GM12874 (cell line): ENCODE measurements at regions not wholly inside any gene's neighbourhood (a gene's known extent, or its start where the extent isn't known, plus 50 kb on each side); places are given as distances from the start of the nearest gene placed in this dataset.

Experiments used
- CTCF ChIP-seq: IDR thresholded peaks from 2 replicates; pipeline ENCODE4 v1.5.1; 2011; ENCODE audit warnings: low read depth, mild to moderate bottlenecking, control low read depth, low read length, moderate library complexity; ENCODE audit not compliant: insufficient read depth

DNA sequence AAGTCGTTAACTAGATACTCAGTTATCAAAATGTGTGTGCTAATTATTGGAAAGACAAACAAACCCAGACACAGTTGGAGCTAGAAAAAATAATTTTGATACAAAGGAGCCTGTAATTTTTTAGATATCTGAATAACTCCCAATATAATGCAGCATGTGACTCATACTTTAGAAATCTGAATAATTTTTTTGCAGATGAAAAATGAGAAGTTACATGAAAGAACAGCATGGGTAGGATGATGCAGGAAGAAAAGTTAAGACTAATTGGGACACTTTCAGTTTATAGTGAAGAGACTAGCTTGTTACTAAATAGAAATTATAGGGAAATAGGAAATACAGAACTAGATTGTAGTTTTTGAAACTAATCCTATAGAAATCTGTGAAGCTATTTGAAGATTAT is 945.8 kb downstream of the CBLN2 start:
- TF ChIP-seq CTCF, result no peak

GRCh38 chr18:71597219-71597618 is 946.9 kb downstream of the CBLN2 start:
- no peak for TF ChIP-seq CTCF

GRCh38 chr18:71583252-71583651 is 960.9 kb downstream of the CBLN2 start:
- TF ChIP-seq CTCF, result no peak

DNA sequence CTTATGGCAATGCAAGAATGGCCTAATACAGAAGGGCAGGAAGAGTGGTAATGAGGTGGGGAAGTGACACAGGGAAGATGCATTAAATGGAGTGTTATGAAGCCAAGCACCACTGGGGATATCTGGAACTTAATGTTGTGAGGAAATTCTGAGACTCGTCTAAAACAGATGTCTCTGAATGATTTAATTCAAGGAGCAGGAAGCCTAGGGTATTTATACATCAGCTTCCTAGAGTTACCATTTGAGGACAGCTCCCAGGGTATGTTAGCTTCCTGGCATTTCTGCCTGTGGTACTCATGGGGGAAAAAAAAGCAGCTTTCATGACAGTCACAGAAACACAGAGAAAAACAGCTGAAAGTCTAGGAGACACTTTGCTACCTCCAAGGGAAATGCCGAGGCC is 989.5 kb downstream of the CBLN2 start:
- no peak for TF ChIP-seq CTCF

DNA sequence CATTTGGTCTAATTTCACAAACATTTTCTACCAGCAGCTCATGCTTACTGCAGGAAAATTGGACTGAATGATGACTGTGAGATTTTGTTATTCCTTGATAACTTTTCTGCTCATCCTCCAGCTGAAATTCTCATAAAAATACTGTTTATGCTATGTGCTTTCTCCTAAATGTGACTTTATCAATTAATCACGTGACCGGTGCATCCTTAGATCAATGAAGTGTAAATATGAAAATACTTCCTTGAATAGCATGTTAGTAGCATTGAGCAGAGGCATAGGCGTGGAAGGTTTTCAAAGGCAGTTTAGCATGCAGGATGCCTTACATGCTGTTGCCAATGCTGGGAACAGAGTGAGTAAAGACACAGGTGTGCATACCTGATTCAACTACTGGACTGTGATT is 1002.5 kb downstream of the CBLN2 start:
- TF ChIP-seq CTCF, result no peak

GRCh38 chr18:71529703-71530303 is 1014.3 kb downstream of the CBLN2 start:
- no peak for TF ChIP-seq CTCF

DNA sequence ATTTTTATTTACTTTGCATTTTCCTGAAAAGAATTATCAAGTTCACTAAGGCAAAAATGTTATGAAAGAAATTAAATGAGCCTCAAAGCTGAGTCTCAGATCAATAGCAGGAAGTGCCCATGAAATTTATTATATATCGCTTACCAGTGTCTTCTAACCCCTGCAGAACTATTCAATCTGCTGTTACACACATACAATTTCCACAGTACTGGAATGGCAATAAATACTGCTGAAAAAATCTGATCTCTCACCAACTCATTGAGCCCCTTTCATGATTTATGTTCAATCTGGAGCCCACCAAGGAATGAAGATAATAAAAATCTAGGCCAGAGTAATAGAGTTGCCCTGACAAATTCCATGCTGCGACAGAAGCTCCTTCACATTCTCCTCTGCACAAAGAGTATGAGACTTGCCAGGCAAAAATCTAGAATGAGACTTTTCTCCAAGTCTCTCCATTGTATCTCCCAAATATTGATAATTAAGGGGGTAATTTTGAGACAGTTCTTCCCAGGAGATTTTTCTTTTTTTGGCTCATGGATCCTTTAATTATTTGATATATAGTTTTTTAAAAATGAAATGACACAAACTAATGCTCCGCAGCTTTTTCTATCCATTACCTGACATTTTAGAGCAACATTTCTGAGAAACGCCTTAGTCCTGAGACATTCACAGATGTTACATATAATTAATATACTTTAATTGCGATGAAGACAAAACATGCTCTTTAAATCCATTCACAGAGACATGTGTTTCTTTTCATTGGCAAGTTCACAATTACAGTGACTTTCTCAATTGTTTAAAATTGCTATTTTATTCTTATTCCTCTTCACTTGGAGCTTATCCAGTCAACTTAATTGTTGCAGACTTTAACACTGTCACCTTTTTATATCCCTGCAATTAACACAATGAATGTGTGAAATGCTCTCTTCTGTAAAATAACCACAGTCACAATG is 1020.4 kb downstream of the CBLN2 start:
- no peak for TF ChIP-seq CTCF
